ENCODE measurements at regions not wholly inside any gene's neighbourhood (a gene's known extent, or its start where the extent isn't known, plus 50 kb on each side); places are given as distances from the start of the nearest gene placed in this dataset.
"Not testable (repeated sequence)": the region's sequence is repeated elsewhere in the genome, so short reads cannot be mapped to it uniquely, and the experiment has no call there.

- no peak for DNase-seq (ENCODE audit: low spot score)
Observed at GRCh38 chr7:68914006-68914405, 684.3 kb upstream of the AUTS2 start.

- no peak for DNase-seq (ENCODE audit: low spot score)
Observed at GRCh38 chr7:68917041-68917651, 681.1 kb upstream of the AUTS2 start.

- no peak for DNase-seq (ENCODE audit: low spot score)
Observed at GRCh38 chr7:68918621-68919020, 679.7 kb upstream of the AUTS2 start.

GRCh38 chr7:68922850-68923249 lies 675.4 kb upstream of the AUTS2 start:
- DNase-seq (ENCODE audit: low spot score), result no peak

- no peak for DNase-seq (ENCODE audit: low spot score)
Observed at GRCh38 chr7:68925241-68925640, 673.0 kb upstream of the AUTS2 start.

GRCh38 chr7:68929781-68930261 lies 668.5 kb upstream of the AUTS2 start:
- DNase-seq (ENCODE audit: low spot score), result peak; percentile 15

- no peak for DNase-seq (ENCODE audit: low spot score)
Observed at GRCh38 chr7:68936471-68937035, 661.7 kb upstream of the AUTS2 start.

GRCh38 chr7:68938151-68938550 lies 660.1 kb upstream of the AUTS2 start:
- no peak for DNase-seq (ENCODE audit: low spot score)

GRCh38 chr7:68943786-68944185 lies 654.5 kb upstream of the AUTS2 start:
- no peak for DNase-seq (ENCODE audit: low spot score)

GRCh38 chr7:68955656-68956055 lies 642.6 kb upstream of the AUTS2 start:
- no peak for DNase-seq (ENCODE audit: low spot score)

- DNase-seq (ENCODE audit: low spot score), result no peak
Observed at GRCh38 chr7:68958571-68958970, 639.7 kb upstream of the AUTS2 start.

- no peak for DNase-seq (ENCODE audit: low spot score)
Observed at GRCh38 chr7:68963552-68963951, 634.7 kb upstream of the AUTS2 start.

- DNase-seq (ENCODE audit: low spot score), result no peak
Observed at GRCh38 chr7:68964060-68964459, 634.2 kb upstream of the AUTS2 start.

- DNase-seq (ENCODE audit: low spot score), result no peak
Observed at GRCh38 chr7:68965351-68965750, 632.9 kb upstream of the AUTS2 start.

- DNase-seq (ENCODE audit: low spot score), result no peak
Observed at GRCh38 chr7:68967598-68967997, 630.7 kb upstream of the AUTS2 start.

GRCh38 chr7:68969571-68969970 lies 628.7 kb upstream of the AUTS2 start:
- DNase-seq (ENCODE audit: low spot score), result no peak

GRCh38 chr7:68971634-68972340 lies 626.5 kb upstream of the AUTS2 start:
- no peak for DNase-seq (ENCODE audit: low spot score)

- no peak for DNase-seq (ENCODE audit: low spot score)
Observed at GRCh38 chr7:68977385-68978055, 620.8 kb upstream of the AUTS2 start.

- DNase-seq (ENCODE audit: low spot score), result no peak
Observed at GRCh38 chr7:68978710-68979109, 619.6 kb upstream of the AUTS2 start.

GRCh38 chr7:68980011-68980410 lies 618.3 kb upstream of the AUTS2 start:
- DNase-seq (ENCODE audit: low spot score), result no peak

GRCh38 chr7:68980432-68980831 lies 617.8 kb upstream of the AUTS2 start:
- DNase-seq (ENCODE audit: low spot score), result not testable (repeated sequence)

GRCh38 chr7:68984306-68984705 lies 614.0 kb upstream of the AUTS2 start:
- DNase-seq (ENCODE audit: low spot score), result no peak

- no peak for DNase-seq (ENCODE audit: low spot score)
Observed at GRCh38 chr7:68994841-68995240, 603.4 kb upstream of the AUTS2 start.

Measured in COLO829 (cell line).